ENCODE measurements at regions not wholly inside any gene's neighbourhood (a gene's known extent, or its start where the extent isn't known, plus 50 kb on each side); places are given as distances from the start of the nearest gene placed in this dataset.

GRCh38 chr17:79142375-79142774 is 67.8 kb downstream of the ENGASE start:
- TF ChIP-seq POLR2AphosphoS5 (IDR thresholded peaks at IDR 0.05; ENCODE audit: low read depth, low read length) (no peak), CEBPB (IDR thresholded peaks at IDR 0.05; ENCODE audit: low read depth) (no peak), ZBTB33 (IDR thresholded peaks at IDR 0.05; ENCODE audit: extremely low read depth, insufficient replicate concordance, low read length) (no peak), EZH2 (IDR thresholded peaks at IDR 0.05) (no peak), CTCF (IDR thresholded peaks at IDR 0.05 in 2 of 3, conservative IDR thresholded peaks at IDR 0.05 in 1 of 3; ENCODE audit: borderline replicate concordance in 1 of 3, insufficient read depth in 1 of 3, low read depth in 2 of 3, low read length in 2 of 3) (no peak), ZNF274 (IDR thresholded peaks at IDR 0.05; ENCODE audit: low read depth, low read length) (no peak), ELF1 (IDR thresholded peaks at IDR 0.05; ENCODE audit: borderline replicate concordance, low read depth) (no peak), EZH2phosphoT487 (IDR thresholded peaks at IDR 0.05; ENCODE audit: borderline replicate concordance) (no peak), SIN3A (IDR thresholded peaks at IDR 0.05; ENCODE audit: low read depth) (no peak), POLR2A (IDR thresholded peaks at IDR 0.05; ENCODE audit: borderline replicate concordance, extremely low read depth, insufficient read depth, insufficient read length) (no peak), RAD21 (IDR thresholded peaks at IDR 0.05; ENCODE audit: low read depth) (no peak), CBX3 (IDR thresholded peaks at IDR 0.05; ENCODE audit: low read depth) (no peak)
- TF ChIP-seq, protein P1, sequence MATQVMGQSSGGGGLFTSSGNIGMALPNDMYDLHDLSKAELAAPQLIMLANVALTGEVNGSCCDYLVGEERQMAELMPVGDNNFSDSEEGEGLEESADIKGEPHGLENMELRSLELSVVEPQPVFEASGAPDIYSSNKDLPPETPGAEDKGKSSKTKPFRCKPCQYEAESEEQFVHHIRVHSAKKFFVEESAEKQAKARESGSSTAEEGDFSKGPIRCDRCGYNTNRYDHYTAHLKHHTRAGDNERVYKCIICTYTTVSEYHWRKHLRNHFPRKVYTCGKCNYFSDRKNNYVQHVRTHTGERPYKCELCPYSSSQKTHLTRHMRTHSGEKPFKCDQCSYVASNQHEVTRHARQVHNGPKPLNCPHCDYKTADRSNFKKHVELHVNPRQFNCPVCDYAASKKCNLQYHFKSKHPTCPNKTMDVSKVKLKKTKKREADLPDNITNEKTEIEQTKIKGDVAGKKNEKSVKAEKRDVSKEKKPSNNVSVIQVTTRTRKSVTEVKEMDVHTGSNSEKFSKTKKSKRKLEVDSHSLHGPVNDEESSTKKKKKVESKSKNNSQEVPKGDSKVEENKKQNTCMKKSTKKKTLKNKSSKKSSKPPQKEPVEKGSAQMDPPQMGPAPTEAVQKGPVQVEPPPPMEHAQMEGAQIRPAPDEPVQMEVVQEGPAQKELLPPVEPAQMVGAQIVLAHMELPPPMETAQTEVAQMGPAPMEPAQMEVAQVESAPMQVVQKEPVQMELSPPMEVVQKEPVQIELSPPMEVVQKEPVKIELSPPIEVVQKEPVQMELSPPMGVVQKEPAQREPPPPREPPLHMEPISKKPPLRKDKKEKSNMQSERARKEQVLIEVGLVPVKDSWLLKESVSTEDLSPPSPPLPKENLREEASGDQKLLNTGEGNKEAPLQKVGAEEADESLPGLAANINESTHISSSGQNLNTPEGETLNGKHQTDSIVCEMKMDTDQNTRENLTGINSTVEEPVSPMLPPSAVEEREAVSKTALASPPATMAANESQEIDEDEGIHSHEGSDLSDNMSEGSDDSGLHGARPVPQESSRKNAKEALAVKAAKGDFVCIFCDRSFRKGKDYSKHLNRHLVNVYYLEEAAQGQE (IDR thresholded peaks at IDR 0.05; ENCODE audit: low read depth): no peak
